WTC11 (cell line): ENCODE measurements at regions not wholly inside any gene's neighbourhood (a gene's known extent, or its start where the extent isn't known, plus 50 kb on each side); places are given as distances from the start of the nearest gene placed in this dataset.

Source experiments
- CTCF ChIP-seq: fragments of 200-600 bp; IDR thresholded peaks from 2 replicates; pipeline ENCODE4 v1.8.0; 2022; ENCODE audit warnings: antibody characterized with exemption
- KAT7 ChIP-seq: sonication (generic); formaldehyde crosslinking; IDR thresholded peaks from 2 replicates; pipeline ENCODE4 v1.8.1; 2023; ENCODE audit warnings: missing genetic modification reagents, mild to moderate bottlenecking, borderline replicate concordance
- SP1 ChIP-seq: sonication (generic); formaldehyde crosslinking; conservative IDR thresholded peaks from 2 replicates; pipeline ENCODE4 v1.8.1; 2022; ENCODE audit warnings: missing genetic modification reagents
- ZBTB43 ChIP-seq: sonication (generic); formaldehyde crosslinking; IDR thresholded peaks from 2 replicates; pipeline ENCODE4 v1.8.1; 2023; ENCODE audit warnings: mild to moderate bottlenecking, missing genetic modification reagents
- TF ChIP-seq, protein P1 (sequence below): sonication (generic); formaldehyde crosslinking; IDR thresholded peaks from 2 replicates; pipeline ENCODE4 v1.8.1; 2023; ENCODE audit warnings: mild to moderate bottlenecking, missing genetic modification reagents, moderate library complexity
- TF ChIP-seq, protein P2 (sequence below): sonication (generic); formaldehyde crosslinking; IDR thresholded peaks from 2 replicates; pipeline ENCODE4 v1.8.1; 2022; ENCODE audit warnings: low read depth, mild to moderate bottlenecking, moderate library complexity, missing genetic modification reagents, borderline replicate concordance
- TF ChIP-seq, protein P3 (sequence below): fragments of 250-450 bp; sonication (Bioruptor Pico); IDR thresholded peaks from 2 replicates; pipeline ENCODE4 v1.8.0; 2021; ENCODE audit warnings: mild to moderate bottlenecking

DNA sequence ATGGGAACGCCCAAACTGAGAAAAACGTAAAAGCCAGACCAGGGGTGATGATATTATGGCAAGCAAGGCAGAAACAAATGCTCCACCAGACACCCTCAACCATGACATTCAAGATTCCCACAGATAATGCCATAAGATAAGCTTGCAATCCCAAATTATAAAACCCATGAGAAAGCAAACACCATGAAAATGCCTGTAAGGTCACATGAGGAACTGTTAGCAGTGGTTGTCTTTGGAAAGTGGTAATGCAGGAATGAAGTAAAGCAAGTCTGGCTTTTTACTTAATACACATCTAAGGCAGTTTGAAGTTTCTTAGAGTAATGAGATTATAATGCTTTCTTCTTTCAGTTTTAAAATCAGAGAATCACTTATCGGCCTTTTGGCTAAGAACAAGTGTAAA lies 111.0 kb downstream of the MN1 start:
- TF ChIP-seq CTCF = no peak
- TF ChIP-seq SP1 = no peak
- no peak for TF ChIP-seq ZBTB43
- TF ChIP-seq, protein P1, sequence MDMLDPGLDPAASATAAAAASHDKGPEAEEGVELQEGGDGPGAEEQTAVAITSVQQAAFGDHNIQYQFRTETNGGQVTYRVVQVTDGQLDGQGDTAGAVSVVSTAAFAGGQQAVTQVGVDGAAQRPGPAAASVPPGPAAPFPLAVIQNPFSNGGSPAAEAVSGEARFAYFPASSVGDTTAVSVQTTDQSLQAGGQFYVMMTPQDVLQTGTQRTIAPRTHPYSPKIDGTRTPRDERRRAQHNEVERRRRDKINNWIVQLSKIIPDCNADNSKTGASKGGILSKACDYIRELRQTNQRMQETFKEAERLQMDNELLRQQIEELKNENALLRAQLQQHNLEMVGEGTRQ (CRISPR knock-in tag) = no peak
- TF ChIP-seq, protein P2, sequence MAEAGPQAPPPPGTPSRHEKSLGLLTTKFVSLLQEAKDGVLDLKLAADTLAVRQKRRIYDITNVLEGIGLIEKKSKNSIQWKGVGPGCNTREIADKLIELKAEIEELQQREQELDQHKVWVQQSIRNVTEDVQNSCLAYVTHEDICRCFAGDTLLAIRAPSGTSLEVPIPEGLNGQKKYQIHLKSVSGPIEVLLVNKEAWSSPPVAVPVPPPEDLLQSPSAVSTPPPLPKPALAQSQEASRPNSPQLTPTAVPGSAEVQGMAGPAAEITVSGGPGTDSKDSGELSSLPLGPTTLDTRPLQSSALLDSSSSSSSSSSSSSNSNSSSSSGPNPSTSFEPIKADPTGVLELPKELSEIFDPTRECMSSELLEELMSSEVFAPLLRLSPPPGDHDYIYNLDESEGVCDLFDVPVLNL (CRISPR knock-in tag) = no peak
- no peak for TF ChIP-seq KAT7 (CRISPR knock-in tag)
- TF ChIP-seq, protein P3, sequence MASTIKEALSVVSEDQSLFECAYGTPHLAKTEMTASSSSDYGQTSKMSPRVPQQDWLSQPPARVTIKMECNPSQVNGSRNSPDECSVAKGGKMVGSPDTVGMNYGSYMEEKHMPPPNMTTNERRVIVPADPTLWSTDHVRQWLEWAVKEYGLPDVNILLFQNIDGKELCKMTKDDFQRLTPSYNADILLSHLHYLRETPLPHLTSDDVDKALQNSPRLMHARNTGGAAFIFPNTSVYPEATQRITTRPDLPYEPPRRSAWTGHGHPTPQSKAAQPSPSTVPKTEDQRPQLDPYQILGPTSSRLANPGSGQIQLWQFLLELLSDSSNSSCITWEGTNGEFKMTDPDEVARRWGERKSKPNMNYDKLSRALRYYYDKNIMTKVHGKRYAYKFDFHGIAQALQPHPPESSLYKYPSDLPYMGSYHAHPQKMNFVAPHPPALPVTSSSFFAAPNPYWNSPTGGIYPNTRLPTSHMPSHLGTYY (CRISPR knock-in tag) = no peak
